HG03442 (cell line): ENCODE measurements at regions not wholly inside any gene's neighbourhood (a gene's known extent, or its start where the extent isn't known, plus 50 kb on each side); places are given as distances from the start of the nearest gene placed in this dataset.

ENCODE experiments used
- ATAC-seq: cut with Tn5 transposase; IDR thresholded peaks from one replicate; pipeline ENCODE4 v1.9.1; 2021; ENCODE audit warnings: mild to moderate bottlenecking, moderate library complexity; ENCODE audit not compliant: unreplicated experiment

- ATAC-seq: no peak
Observed at GRCh38 chr9:86663905-86664304, 283.4 kb downstream of the GAS1 start.

- no peak for ATAC-seq
Observed at GRCh38 chr9:86662890-86663468, 284.3 kb downstream of the GAS1 start.

GRCh38 chr9:86660146-86660943 is 287.0 kb downstream of the GAS1 start:
- no peak for ATAC-seq

GRCh38 chr9:86659413-86660046 is 287.8 kb downstream of the GAS1 start:
- no peak for ATAC-seq

- no peak for ATAC-seq
Observed at GRCh38 chr9:86655147-86655546, 292.2 kb downstream of the GAS1 start.

- ATAC-seq: no peak
Observed at GRCh38 chr9:86653466-86653865, 293.8 kb downstream of the GAS1 start.

GRCh38 chr9:86652736-86653135 is 294.6 kb downstream of the GAS1 start:
- ATAC-seq: no peak

GRCh38 chr9:86649913-86650312 is 295.7 kb upstream of the TUT7 start:
- ATAC-seq: no peak

- no peak for ATAC-seq
Observed at GRCh38 chr9:86648828-86649170, 294.6 kb upstream of the TUT7 start.

- no peak for ATAC-seq
Observed at GRCh38 chr9:86648156-86648827, 294.1 kb upstream of the TUT7 start.

GRCh38 chr9:86645303-86645702 is 291.1 kb upstream of the TUT7 start:
- no peak for ATAC-seq

- no peak for ATAC-seq
Observed at GRCh38 chr9:86644675-86645034, 290.4 kb upstream of the TUT7 start.

- ATAC-seq: no peak
Observed at GRCh38 chr9:86643946-86644674, 289.9 kb upstream of the TUT7 start.

- ATAC-seq: no peak
Observed at GRCh38 chr9:86642721-86643120, 288.5 kb upstream of the TUT7 start.

- no peak for ATAC-seq
Observed at GRCh38 chr9:86641970-86642369, 287.8 kb upstream of the TUT7 start.

- no peak for ATAC-seq
Observed at GRCh38 chr9:86639899-86640379, 285.7 kb upstream of the TUT7 start.

- no peak for ATAC-seq
Observed at GRCh38 chr9:86639287-86639686, 285.1 kb upstream of the TUT7 start.

- ATAC-seq: no peak
Observed at GRCh38 chr9:86638109-86638508, 283.9 kb upstream of the TUT7 start.

- ATAC-seq: no peak
Observed at GRCh38 chr9:86637515-86637914, 283.3 kb upstream of the TUT7 start.

- ATAC-seq: no peak
Observed at GRCh38 chr9:86636519-86636918, 282.3 kb upstream of the TUT7 start.

GRCh38 chr9:86636038-86636437 is 281.8 kb upstream of the TUT7 start:
- ATAC-seq: no peak
